Prostate gland (tissue), 2 donors: ENCODE measurements at regions not wholly inside any gene's neighbourhood (a gene's known extent, or its start where the extent isn't known, plus 50 kb on each side); places are given as distances from the start of the nearest gene placed in this dataset.

Experiments used
- DNase-seq: peaks from one replicate; pipeline ENCODE4 v3.0.0-alpha.2; 2019; ENCODE audit warnings: low spot score
- H3K27ac ChIP-seq, 2 donors: fragments of 200-600 bp; sonication (generic); 2 replicates each; pipeline ENCODE4 v1.5.1; 2017 to 2019
- H3K27me3 ChIP-seq: fragments of 200-600 bp; sonication (generic); replicated peaks from 2 replicates; pipeline ENCODE4 v1.5.1; 2019; ENCODE audit not compliant: insufficient read depth
- H3K36me3 ChIP-seq, 2 donors: fragments of 200-600 bp; sonication (generic); 1 replicate in 1 of 2; 2 replicates in 1 of 2; pipeline versions ENCODE4 v1.5.1 to v1.8.1; 2017 to 2019
- H3K4me1 ChIP-seq: fragments of 200-600 bp; sonication (generic); replicated peaks from 2 replicates; pipeline ENCODE4 v1.5.1; 2019
- H3K4me3 ChIP-seq, 2 donors: fragments of 200-600 bp; sonication (generic); 2 replicates each; pipeline ENCODE4 v1.5.1; 2017 to 2019
- H3K9me3 ChIP-seq: fragments of 200-600 bp; sonication (generic); 2 replicates; pipeline ENCODE4 v1.5.1; 2017
- POLR2A ChIP-seq: fragments of 450-650 bp; IDR thresholded peaks from one replicate; pipeline ENCODE4 v1.6.1; 2016; ENCODE audit warnings: antibody characterized with exemption, mild to moderate bottlenecking
- POLR2AphosphoS5 ChIP-seq: sonication (generic); formaldehyde crosslinking; IDR thresholded peaks from one replicate; pipeline ENCODE4 v1.6.1; 2017; ENCODE audit warnings: antibody characterized with exemption
- WGBS: methylation state at CpG from one replicate; pipeline ENCODE4 v1.1.5; 2018; 5-methylcytosine and 5-hydroxymethylcytosine counted together
- intact Hi-C: fragments of 100-400 bp; cut with DNase I; formaldehyde crosslinking; loops from one replicate; pipeline ENCODE4 v1.14.2; 2022
- TF ChIP-seq, protein P1 (sequence below), 4 experiments: fragments of 200-600 bp in 2 of 4; fragments of 450-650 bp in 2 of 4; sonication (generic) in 2 of 4; IDR thresholded peaks; 1 replicate in 3 of 4; 2 replicates in 1 of 4; pipeline ENCODE4 v1.5.1; 2016 to 2019; ENCODE audit warnings: antibody characterized with exemption in 4 of 4, mild to moderate bottlenecking in 2 of 4, moderate library complexity in 2 of 4

GRCh38 chr13:107778094-107778493 lies 437.2 kb downstream of the LIG4 start:
- DNase-seq = no peak
- intact Hi-C loops = no loop called here
- Histone ChIP-seq H3K27me3 (no peaks in the 10 kb centered on the region), H3K36me3 (no peaks in the 10 kb centered on the region), H3K4me3 (no peak overlapping the region), H3K4me1 (no peaks in the 10 kb centered on the region), H3K9me3 (no peaks in the 10 kb centered on the region), H3K27ac (no peak overlapping the region)
- 68% methylated on average over 1 of the region's 1 CpG for WGBS
- TF ChIP-seq POLR2AphosphoS5 = no peak
- TF ChIP-seq, protein P1, sequence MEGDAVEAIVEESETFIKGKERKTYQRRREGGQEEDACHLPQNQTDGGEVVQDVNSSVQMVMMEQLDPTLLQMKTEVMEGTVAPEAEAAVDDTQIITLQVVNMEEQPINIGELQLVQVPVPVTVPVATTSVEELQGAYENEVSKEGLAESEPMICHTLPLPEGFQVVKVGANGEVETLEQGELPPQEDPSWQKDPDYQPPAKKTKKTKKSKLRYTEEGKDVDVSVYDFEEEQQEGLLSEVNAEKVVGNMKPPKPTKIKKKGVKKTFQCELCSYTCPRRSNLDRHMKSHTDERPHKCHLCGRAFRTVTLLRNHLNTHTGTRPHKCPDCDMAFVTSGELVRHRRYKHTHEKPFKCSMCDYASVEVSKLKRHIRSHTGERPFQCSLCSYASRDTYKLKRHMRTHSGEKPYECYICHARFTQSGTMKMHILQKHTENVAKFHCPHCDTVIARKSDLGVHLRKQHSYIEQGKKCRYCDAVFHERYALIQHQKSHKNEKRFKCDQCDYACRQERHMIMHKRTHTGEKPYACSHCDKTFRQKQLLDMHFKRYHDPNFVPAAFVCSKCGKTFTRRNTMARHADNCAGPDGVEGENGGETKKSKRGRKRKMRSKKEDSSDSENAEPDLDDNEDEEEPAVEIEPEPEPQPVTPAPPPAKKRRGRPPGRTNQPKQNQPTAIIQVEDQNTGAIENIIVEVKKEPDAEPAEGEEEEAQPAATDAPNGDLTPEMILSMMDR (IDR thresholded peaks at IDR 0.05) = no peak
- no peak for TF ChIP-seq POLR2A

GRCh38 chr13:107770541-107770940 lies 444.8 kb downstream of the LIG4 start:
- Histone ChIP-seq H3K27me3 (no peaks in the 10 kb centered on the region), H3K9me3 (no peaks in the 10 kb centered on the region), H3K4me1 (no peaks in the 10 kb centered on the region), H3K36me3 (no peaks in the 10 kb centered on the region), H3K4me3 (no peak overlapping the region), H3K27ac (no peak overlapping the region)
- no peak for DNase-seq
- intact Hi-C loops = no loop called here
- TF ChIP-seq POLR2AphosphoS5 (no peak), POLR2A (no peak)
- TF ChIP-seq, protein P1 (IDR thresholded peaks at IDR 0.05) = no peak

GRCh38 chr13:107767119-107767518 lies 448.2 kb downstream of the LIG4 start:
- no peak for DNase-seq
- WGBS = 71% methylated on average over 3 of the region's 3 CpGs
- TF ChIP-seq POLR2A = no peak
- TF ChIP-seq POLR2AphosphoS5 = no peak
- TF ChIP-seq, protein P1 (IDR thresholded peaks at IDR 0.05) = no peak
- H3K4me1 ChIP-seq = no peaks in the 10 kb centered on the region
- H3K27me3 ChIP-seq = no peaks in the 10 kb centered on the region
- intact Hi-C loops = no loop called here
- H3K9me3 ChIP-seq = no peaks in the 10 kb centered on the region
- no peaks in the 10 kb centered on the region for H3K36me3 ChIP-seq
- no peak overlapping the region for H3K27ac ChIP-seq
- H3K4me3 ChIP-seq = no peak overlapping the region

DNA sequence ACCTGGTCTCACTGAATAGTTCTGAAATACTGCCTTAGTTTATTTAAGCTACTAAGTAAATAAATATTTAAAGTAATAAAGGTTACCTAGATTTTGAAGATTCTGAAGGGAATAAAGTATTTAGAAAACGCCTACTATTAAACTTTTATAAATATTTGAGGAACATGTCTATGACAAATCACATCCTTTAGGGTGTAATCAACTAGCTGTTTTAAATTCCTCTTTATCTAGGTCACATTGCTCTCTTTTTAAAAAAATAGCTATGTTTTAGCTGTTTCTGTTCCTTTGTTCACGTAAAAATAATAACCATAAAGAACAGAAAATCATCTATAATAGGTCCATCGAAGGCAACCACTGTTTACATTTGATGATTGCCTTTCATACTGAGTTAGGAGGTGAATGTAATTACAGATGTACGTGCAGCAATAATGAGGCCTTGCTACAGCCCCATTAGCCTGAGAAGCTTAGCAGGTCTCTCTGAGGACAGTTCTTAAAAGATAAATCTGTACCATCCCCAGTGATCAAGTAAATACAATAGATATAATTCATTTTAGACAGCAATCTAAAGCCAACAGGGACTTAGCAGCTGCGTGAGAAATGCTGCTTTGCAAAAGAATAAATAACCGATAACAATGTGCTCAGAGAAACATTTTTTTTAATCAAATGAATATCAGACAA lies 449.5 kb downstream of the LIG4 start:
- Histone ChIP-seq H3K27ac (no peak overlapping the region), H3K4me1 (no peaks in the 10 kb centered on the region), H3K4me3 (no peak overlapping the region), H3K27me3 (no peaks in the 10 kb centered on the region), H3K36me3 (no peaks in the 10 kb centered on the region), H3K9me3 (no peaks in the 10 kb centered on the region)
- TF ChIP-seq POLR2AphosphoS5 (no peak), POLR2A (no peak)
- TF ChIP-seq, protein P1 (IDR thresholded peaks at IDR 0.05) = no peak
- WGBS = 40% methylated on average over 6 of the region's 6 CpGs
- intact Hi-C loops = no loop called here
- DNase-seq = no peak

- TF ChIP-seq POLR2AphosphoS5 = no peak
- TF ChIP-seq POLR2A = no peak
- TF ChIP-seq, protein P1 (IDR thresholded peaks at IDR 0.05) = no peak
- H3K4me3 ChIP-seq = no peak overlapping the region
- intact Hi-C loops = no loop called here
- no peak for DNase-seq
- no peaks in the 10 kb centered on the region for H3K4me1 ChIP-seq
- no peak overlapping the region for H3K27ac ChIP-seq
- no peaks in the 10 kb centered on the region for H3K9me3 ChIP-seq
- 91% methylated on average over 1 of the region's 1 CpG for WGBS
- no peaks in the 10 kb centered on the region for H3K36me3 ChIP-seq
- no peaks in the 10 kb centered on the region for H3K27me3 ChIP-seq
Observed at GRCh38 chr13:107764046-107764445, 451.3 kb downstream of the LIG4 start.
